SK-N-SH treated with all-trans-retinoic acid at 6 μM for 48 hours (cell line): ENCODE measurements at regions not wholly inside any gene's neighbourhood (a gene's known extent, or its start where the extent isn't known, plus 50 kb on each side); places are given as distances from the start of the nearest gene placed in this dataset.
"Not testable (repeated sequence)": the region's sequence is repeated elsewhere in the genome, so short reads cannot be mapped to it uniquely, and the experiment has no call there.

ENCODE experiments used
- ATAC-seq: fragments of 200-7000 bp; cut with Tn5 transposase; 3 replicates; pipeline ENCODE4 v1.9.1; 2020; ENCODE audit warnings: mild to moderate bottlenecking, moderate library complexity
- CSDC2 ChIP-seq: fragments of 250-450 bp; sonication (Bioruptor Pico); IDR thresholded peaks from 2 replicates; pipeline ENCODE4 v1.5.0; 2020; ENCODE audit warnings: mild to moderate bottlenecking, moderate library complexity
- ESRRG ChIP-seq: fragments of 250-450 bp; sonication (Bioruptor Pico); IDR thresholded peaks from 2 replicates; pipeline ENCODE4 v1.6.1; 2021; ENCODE audit warnings: mild to moderate bottlenecking
- GLIS3 ChIP-seq: fragments of 250-450 bp; sonication (Bioruptor Pico); IDR thresholded peaks from 2 replicates; pipeline ENCODE4 v1.5.0; 2020; ENCODE audit warnings: mild to moderate bottlenecking, moderate library complexity
- ISL1 ChIP-seq: fragments of 250-450 bp; sonication (Bioruptor Pico); IDR thresholded peaks from 2 replicates; pipeline ENCODE4 v2.1.2; 2022; ENCODE audit warnings: mild to moderate bottlenecking, moderate library complexity
- OSR1 ChIP-seq: fragments of 250-450 bp; sonication (Bioruptor Pico); IDR thresholded peaks from 2 replicates; pipeline ENCODE4 v1.8.0; 2022; ENCODE audit warnings: moderate library complexity, mild to moderate bottlenecking, inconsistent platforms
- RARB ChIP-seq: fragments of 250-450 bp; sonication (Bioruptor Pico); IDR thresholded peaks from 2 replicates; pipeline ENCODE4 v1.8.0; 2021; ENCODE audit warnings: mild to moderate bottlenecking, moderate library complexity
- SNAI2 ChIP-seq: fragments of 250-450 bp; sonication (Bioruptor Pico); IDR thresholded peaks from 2 replicates; pipeline ENCODE4 v1.5.0; 2020; ENCODE audit warnings: mild to moderate bottlenecking, moderate library complexity
- TCF4 ChIP-seq: fragments of 250-450 bp; sonication (Bioruptor Pico); IDR thresholded peaks from 2 replicates; pipeline ENCODE4 v1.8.0; 2021; ENCODE audit warnings: mild to moderate bottlenecking, moderate library complexity, borderline replicate concordance
- TOX ChIP-seq: fragments of 250-450 bp; sonication (Bioruptor Pico); IDR thresholded peaks from 2 replicates; pipeline ENCODE4 v1.8.0; 2021; ENCODE audit warnings: mild to moderate bottlenecking, moderate library complexity, borderline replicate concordance
- ZC3H10 ChIP-seq: fragments of 250-450 bp; sonication (Bioruptor Pico); IDR thresholded peaks from 2 replicates; pipeline ENCODE4 v1.5.1; 2021; ENCODE audit warnings: mild to moderate bottlenecking, moderate library complexity
- ZFP3 ChIP-seq: fragments of 250-450 bp; sonication (Bioruptor Pico); IDR thresholded peaks from 2 replicates; pipeline ENCODE4 v1.5.0; 2020; ENCODE audit warnings: mild to moderate bottlenecking, moderate library complexity
- ZNF565 ChIP-seq: fragments of 450-650 bp; formaldehyde crosslinking; conservative IDR thresholded peaks from 2 replicates; pipeline ENCODE4 v1.5.0; 2020; ENCODE audit warnings: low read depth, mild to moderate bottlenecking, moderate library complexity
- TF ChIP-seq, protein P1 (sequence below): fragments of 250-450 bp; sonication (Bioruptor Pico); IDR thresholded peaks from 2 replicates; pipeline ENCODE4 v1.5.0; 2020; ENCODE audit warnings: mild to moderate bottlenecking, moderate library complexity
- TF ChIP-seq, protein P2 (sequence below): fragments of 250-450 bp; sonication (Bioruptor Pico); IDR thresholded peaks from 2 replicates; pipeline ENCODE4 v1.5.1; 2020; ENCODE audit warnings: low read depth, mild to moderate bottlenecking, moderate library complexity
- TF ChIP-seq, protein P3 (sequence below): fragments of 250-450 bp; sonication (Bioruptor Pico); IDR thresholded peaks from 2 replicates; pipeline ENCODE4 v1.8.0; 2021; ENCODE audit warnings: low read depth, mild to moderate bottlenecking, moderate library complexity, borderline replicate concordance
- TF ChIP-seq, protein P4 (sequence below): fragments of 250-450 bp; sonication (Bioruptor Pico); IDR thresholded peaks from 2 replicates; pipeline ENCODE4 v1.5.1; 2021; ENCODE audit warnings: mild to moderate bottlenecking, moderate library complexity
- TF ChIP-seq, protein P5 (sequence below): fragments of 250-450 bp; sonication (Bioruptor Pico); IDR thresholded peaks from 2 replicates; pipeline ENCODE4 v1.8.0; 2020; ENCODE audit warnings: mild to moderate bottlenecking, moderate library complexity, borderline replicate concordance

DNA sequence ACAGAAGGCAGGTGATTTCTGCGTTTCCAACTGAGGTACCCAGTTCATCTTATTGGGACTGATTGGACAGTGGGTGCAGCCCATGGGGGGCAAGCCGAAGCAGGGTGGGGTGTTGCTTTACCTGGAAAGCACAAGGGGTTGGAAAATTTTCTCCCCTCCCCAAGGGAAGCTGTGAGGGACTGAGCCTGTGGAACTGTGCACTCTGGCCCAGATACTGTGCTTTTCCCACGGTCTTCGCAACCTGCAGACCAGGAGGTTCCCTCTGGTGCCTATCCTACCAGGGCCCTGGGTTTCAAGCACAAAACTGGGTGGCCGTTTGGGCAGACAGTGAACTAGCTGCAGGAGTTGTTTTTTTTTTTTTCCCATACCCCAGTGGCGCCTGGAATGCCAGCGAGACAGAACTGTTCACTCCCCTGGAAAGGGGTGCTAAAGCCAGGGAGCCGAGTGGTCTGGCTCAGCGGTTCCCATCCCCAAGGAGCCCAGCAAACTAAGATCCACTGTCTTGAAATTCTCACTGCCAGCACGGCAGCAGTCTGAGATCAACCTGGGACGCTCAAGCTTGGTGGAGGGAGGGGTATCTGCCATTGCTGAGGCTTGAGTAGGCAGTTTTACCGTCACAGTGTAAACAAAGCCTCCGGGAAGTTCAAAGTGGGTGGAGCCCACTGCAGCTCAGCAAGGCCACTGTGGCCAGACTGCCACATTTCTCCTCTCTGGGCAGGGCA, 97.2 kb downstream of the JRKL start:
- no peak for ATAC-seq
- TF ChIP-seq, protein P1, sequence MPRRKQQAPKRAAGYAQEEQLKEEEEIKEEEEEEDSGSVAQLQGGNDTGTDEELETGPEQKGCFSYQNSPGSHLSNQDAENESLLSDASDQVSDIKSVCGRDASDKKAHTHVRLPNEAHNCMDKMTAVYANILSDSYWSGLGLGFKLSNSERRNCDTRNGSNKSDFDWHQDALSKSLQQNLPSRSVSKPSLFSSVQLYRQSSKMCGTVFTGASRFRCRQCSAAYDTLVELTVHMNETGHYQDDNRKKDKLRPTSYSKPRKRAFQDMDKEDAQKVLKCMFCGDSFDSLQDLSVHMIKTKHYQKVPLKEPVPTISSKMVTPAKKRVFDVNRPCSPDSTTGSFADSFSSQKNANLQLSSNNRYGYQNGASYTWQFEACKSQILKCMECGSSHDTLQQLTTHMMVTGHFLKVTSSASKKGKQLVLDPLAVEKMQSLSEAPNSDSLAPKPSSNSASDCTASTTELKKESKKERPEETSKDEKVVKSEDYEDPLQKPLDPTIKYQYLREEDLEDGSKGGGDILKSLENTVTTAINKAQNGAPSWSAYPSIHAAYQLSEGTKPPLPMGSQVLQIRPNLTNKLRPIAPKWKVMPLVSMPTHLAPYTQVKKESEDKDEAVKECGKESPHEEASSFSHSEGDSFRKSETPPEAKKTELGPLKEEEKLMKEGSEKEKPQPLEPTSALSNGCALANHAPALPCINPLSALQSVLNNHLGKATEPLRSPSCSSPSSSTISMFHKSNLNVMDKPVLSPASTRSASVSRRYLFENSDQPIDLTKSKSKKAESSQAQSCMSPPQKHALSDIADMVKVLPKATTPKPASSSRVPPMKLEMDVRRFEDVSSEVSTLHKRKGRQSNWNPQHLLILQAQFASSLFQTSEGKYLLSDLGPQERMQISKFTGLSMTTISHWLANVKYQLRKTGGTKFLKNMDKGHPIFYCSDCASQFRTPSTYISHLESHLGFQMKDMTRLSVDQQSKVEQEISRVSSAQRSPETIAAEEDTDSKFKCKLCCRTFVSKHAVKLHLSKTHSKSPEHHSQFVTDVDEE (CRISPR knock-in tag): no peak
- TF ChIP-seq RARB (CRISPR knock-in tag): no peak
- TF ChIP-seq, protein P2, sequence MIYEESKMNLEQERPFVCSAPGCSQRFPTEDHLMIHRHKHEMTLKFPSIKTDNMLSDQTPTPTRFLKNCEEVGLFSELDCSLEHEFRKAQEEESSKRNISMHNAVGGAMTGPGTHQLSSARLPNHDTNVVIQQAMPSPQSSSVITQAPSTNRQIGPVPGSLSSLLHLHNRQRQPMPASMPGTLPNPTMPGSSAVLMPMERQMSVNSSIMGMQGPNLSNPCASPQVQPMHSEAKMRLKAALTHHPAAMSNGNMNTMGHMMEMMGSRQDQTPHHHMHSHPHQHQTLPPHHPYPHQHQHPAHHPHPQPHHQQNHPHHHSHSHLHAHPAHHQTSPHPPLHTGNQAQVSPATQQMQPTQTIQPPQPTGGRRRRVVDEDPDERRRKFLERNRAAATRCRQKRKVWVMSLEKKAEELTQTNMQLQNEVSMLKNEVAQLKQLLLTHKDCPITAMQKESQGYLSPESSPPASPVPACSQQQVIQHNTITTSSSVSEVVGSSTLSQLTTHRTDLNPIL: no peak
- TF ChIP-seq, protein P3, sequence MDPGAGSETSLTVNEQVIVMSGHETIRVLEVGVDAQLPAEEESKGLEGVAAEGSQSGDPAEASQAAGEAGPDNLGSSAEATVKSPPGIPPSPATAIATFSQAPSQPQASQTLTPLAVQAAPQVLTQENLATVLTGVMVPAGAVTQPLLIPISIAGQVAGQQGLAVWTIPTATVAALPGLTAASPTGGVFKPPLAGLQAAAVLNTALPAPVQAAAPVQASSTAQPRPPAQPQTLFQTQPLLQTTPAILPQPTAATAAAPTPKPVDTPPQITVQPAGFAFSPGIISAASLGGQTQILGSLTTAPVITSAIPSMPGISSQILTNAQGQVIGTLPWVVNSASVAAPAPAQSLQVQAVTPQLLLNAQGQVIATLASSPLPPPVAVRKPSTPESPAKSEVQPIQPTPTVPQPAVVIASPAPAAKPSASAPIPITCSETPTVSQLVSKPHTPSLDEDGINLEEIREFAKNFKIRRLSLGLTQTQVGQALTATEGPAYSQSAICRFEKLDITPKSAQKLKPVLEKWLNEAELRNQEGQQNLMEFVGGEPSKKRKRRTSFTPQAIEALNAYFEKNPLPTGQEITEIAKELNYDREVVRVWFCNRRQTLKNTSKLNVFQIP (CRISPR knock-in tag): no peak
- TF ChIP-seq ZNF565 (CRISPR knock-in tag): no peak
- no peak for TF ChIP-seq OSR1 (CRISPR knock-in tag)
- TF ChIP-seq ZC3H10 (CRISPR knock-in tag): no peak
- no peak for TF ChIP-seq SNAI2 (CRISPR knock-in tag)
- no peak for TF ChIP-seq CSDC2
- no peak for TF ChIP-seq ESRRG
- TF ChIP-seq TOX (CRISPR knock-in tag): no peak
- no peak for TF ChIP-seq ZFP3 (CRISPR knock-in tag)

DNA sequence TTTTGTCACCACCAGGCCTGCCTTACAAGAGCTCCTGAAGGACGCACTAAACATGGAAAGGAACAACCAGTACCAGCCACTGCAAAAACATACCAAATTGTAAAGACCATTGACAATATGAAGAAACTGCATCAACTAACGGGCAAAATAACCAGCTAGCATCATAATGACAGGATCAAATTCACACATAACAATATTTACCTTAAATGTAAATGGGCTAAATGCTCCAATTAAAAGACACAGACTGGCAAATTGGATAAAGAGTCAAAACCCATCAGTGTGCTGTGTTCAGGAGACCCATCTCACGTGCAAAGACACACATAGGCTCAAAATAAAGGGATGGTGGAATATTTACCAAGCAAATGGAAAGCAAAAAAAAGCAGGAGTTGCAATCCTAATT, 99.1 kb downstream of the JRKL start:
- not testable (repeated sequence) for ATAC-seq

DNA sequence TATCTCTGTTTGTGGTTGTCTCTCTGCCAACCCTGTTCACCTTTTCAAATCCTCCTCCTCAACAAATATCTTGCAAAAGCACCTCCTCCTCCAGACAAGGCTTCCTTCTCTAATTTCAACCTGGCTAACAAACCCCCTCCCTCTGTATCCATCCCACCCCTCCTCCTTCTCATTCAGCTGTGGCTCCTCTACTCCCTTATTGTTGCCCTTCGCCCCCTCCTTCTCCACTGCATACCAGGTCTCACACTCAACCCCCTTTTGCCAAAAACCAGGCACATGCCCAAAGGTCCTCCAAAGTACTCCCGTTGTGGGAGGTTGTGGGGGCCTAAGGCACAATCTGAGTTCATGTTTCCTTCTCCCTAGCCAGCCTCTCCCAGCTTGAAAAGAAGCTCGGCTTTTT, 110.6 kb downstream of the JRKL start:
- no peak for TF ChIP-seq OSR1 (CRISPR knock-in tag)
- TF ChIP-seq GLIS3: no peak
- no peak for ATAC-seq

DNA sequence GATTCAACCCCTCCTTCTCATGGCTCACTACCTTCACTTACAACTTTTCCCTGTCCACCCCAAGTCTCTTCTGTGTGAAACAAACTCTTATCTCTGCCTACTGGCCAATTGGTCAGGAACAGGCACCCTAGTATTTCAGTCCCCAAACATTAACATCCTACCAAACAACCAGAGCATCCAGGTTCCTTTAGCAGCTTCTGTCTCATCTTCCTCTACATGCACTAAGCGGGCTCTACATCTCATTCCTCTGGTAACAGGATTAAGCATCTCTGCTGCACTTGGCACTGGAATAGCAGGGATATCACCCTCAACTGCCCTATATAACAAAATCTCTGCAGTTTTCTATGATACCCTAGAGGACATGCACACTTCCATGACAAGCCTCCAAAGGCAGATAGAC, 116.2 kb downstream of the JRKL start:
- ATAC-seq: no peak
- TF ChIP-seq TCF4 (no peak), ISL1 (no peak), GLIS3 (no peak), RARB (CRISPR knock-in tag) (no peak)
- TF ChIP-seq, protein P2: no peak
- TF ChIP-seq, protein P1 (CRISPR knock-in tag): no peak
- TF ChIP-seq, protein P4, sequence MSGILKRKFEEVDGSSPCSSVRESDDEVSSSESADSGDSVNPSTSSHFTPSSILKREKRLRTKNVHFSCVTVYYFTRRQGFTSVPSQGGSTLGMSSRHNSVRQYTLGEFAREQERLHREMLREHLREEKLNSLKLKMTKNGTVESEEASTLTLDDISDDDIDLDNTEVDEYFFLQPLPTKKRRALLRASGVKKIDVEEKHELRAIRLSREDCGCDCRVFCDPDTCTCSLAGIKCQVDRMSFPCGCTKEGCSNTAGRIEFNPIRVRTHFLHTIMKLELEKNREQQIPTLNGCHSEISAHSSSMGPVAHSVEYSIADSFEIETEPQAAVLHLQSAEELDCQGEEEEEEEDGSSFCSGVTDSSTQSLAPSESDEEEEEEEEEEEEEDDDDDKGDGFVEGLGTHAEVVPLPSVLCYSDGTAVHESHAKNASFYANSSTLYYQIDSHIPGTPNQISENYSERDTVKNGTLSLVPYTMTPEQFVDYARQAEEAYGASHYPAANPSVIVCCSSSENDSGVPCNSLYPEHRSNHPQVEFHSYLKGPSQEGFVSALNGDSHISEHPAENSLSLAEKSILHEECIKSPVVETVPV (CRISPR knock-in tag): no peak
- TF ChIP-seq, protein P5, sequence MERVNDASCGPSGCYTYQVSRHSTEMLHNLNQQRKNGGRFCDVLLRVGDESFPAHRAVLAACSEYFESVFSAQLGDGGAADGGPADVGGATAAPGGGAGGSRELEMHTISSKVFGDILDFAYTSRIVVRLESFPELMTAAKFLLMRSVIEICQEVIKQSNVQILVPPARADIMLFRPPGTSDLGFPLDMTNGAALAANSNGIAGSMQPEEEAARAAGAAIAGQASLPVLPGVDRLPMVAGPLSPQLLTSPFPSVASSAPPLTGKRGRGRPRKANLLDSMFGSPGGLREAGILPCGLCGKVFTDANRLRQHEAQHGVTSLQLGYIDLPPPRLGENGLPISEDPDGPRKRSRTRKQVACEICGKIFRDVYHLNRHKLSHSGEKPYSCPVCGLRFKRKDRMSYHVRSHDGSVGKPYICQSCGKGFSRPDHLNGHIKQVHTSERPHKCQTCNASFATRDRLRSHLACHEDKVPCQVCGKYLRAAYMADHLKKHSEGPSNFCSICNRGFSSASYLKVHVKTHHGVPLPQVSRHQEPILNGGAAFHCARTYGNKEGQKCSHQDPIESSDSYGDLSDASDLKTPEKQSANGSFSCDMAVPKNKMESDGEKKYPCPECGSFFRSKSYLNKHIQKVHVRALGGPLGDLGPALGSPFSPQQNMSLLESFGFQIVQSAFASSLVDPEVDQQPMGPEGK (CRISPR knock-in tag): no peak
